Neuronal stem cell (in vitro differentiated cells): ENCODE measurements at regions not wholly inside any gene's neighbourhood (a gene's known extent, or its start where the extent isn't known, plus 50 kb on each side); places are given as distances from the start of the nearest gene placed in this dataset.

ENCODE experiments used
- DNase-seq: peaks from one replicate; pipeline ENCODE4 v3.0.0-alpha.2; 2013; ENCODE audit warnings: low spot score
- H2AFZ ChIP-seq: one replicate; pipeline ENCODE4 v1.6.1; 2013; ENCODE audit warnings: mild to moderate bottlenecking, low read length, inconsistent platforms
- H2AK5ac ChIP-seq: 2 replicates; pipeline ENCODE4 v1.6.1; 2013; ENCODE audit warnings: low read depth, mild to moderate bottlenecking, inconsistent platforms, low read length, moderate library complexity, mixed read lengths
- H2BK120ac ChIP-seq: 2 replicates; pipeline ENCODE4 v1.6.1; 2013; ENCODE audit warnings: low read depth, mild to moderate bottlenecking, inconsistent platforms, low read length, moderate library complexity, mixed read lengths
- H2BK12ac ChIP-seq: one replicate; pipeline ENCODE4 v1.6.1; 2013; ENCODE audit warnings: low read length, inconsistent platforms
- H2BK15ac ChIP-seq: 2 replicates; pipeline ENCODE4 v1.6.1; 2013; ENCODE audit warnings: mild to moderate bottlenecking, low read length, inconsistent platforms, mixed read lengths
- H2BK5ac ChIP-seq: one replicate; pipeline ENCODE4 v1.6.1; 2013; ENCODE audit warnings: inconsistent platforms, mild to moderate bottlenecking, low read length, moderate library complexity
- H3K14ac ChIP-seq: one replicate; pipeline ENCODE4 v1.6.1; 2013; ENCODE audit warnings: low read length, inconsistent platforms
- H3K18ac ChIP-seq: 2 replicates; pipeline ENCODE4 v1.6.1; 2013; ENCODE audit warnings: low read length, inconsistent platforms
- H3K23ac ChIP-seq: 2 replicates; pipeline ENCODE4 v1.6.1; 2013; ENCODE audit warnings: low read depth, mild to moderate bottlenecking, mixed read lengths, low read length, inconsistent platforms; ENCODE audit not compliant: poor library complexity
- H3K27ac ChIP-seq: replicated peaks from 3 replicates; pipeline ENCODE4 v1.5.1; 2013; ENCODE audit warnings: low read length, inconsistent platforms
- H3K27me3 ChIP-seq, 3 experiments: 2 replicates each; pipeline ENCODE4 v1.6.1; 2013; ENCODE audit warnings: low read length in 3 of 3, mild to moderate bottlenecking in 2 of 3, inconsistent platforms in 1 of 3, low read depth in 1 of 3, mixed read lengths in 1 of 3, moderate library complexity in 1 of 3; ENCODE audit not compliant: control insufficient read depth in 3 of 3, insufficient read depth in 3 of 3
- H3K36me3 ChIP-seq, 2 donors: replicated peaks in 1 of 2; 2 replicates each; pipeline ENCODE4 v1.6.1; 2013; ENCODE audit warnings: low read length in 2 of 2; ENCODE audit not compliant: control insufficient read depth in 2 of 2, insufficient read depth in 2 of 2
- H3K4ac ChIP-seq: 2 replicates; pipeline ENCODE4 v1.6.1; 2013; ENCODE audit warnings: inconsistent platforms, mild to moderate bottlenecking, low read length, moderate library complexity
- H3K4me1 ChIP-seq, 2 donors: 1 replicate in 1 of 2; 2 replicates in 1 of 2; pipeline ENCODE4 v1.6.1; 2013; ENCODE audit warnings: low read length in 2 of 2, low read depth in 1 of 2; ENCODE audit not compliant: control insufficient read depth in 2 of 2, insufficient read depth in 1 of 2
- H3K4me2 ChIP-seq: one replicate; pipeline ENCODE4 v1.6.1; 2013; ENCODE audit warnings: mild to moderate bottlenecking, low read length, inconsistent platforms; ENCODE audit not compliant: insufficient read depth, poor library complexity, severe bottlenecking
- H3K4me3 ChIP-seq, 2 donors: 2 replicates each; pipeline ENCODE4 v1.5.1; 2013; ENCODE audit warnings: low read length in 2 of 2, mild to moderate bottlenecking in 2 of 2, inconsistent platforms in 1 of 2, moderate library complexity in 1 of 2
- H3K79me1 ChIP-seq: one replicate; pipeline ENCODE4 v1.6.1; 2013; ENCODE audit warnings: low read depth, mild to moderate bottlenecking, inconsistent platforms, low read length, moderate library complexity
- H3K9ac ChIP-seq: one replicate; pipeline ENCODE4 v1.6.1; 2013; ENCODE audit warnings: mild to moderate bottlenecking, low read depth, low read length, inconsistent platforms; ENCODE audit not compliant: poor library complexity
- H3K9me3 ChIP-seq, 2 donors: replicated peaks in 1 of 2; 2 replicates each; pipeline versions ENCODE3 to v1.6.1; 2013; ENCODE audit warnings: low read length in 2 of 2, mild to moderate bottlenecking in 2 of 2, inconsistent platforms in 1 of 2, low read depth in 1 of 2, mixed read lengths in 1 of 2, moderate library complexity in 1 of 2; ENCODE audit not compliant: control insufficient read depth in 2 of 2, insufficient read depth in 1 of 2
- H4K8ac ChIP-seq: one replicate; pipeline ENCODE4 v1.6.1; 2013; ENCODE audit warnings: low read depth, mild to moderate bottlenecking, inconsistent platforms, low read length, moderate library complexity
- H4K91ac ChIP-seq: one replicate; pipeline ENCODE4 v1.6.1; 2013; ENCODE audit warnings: low read length, low read depth, mild to moderate bottlenecking, inconsistent platforms; ENCODE audit not compliant: poor library complexity
- WGBS, 2 donors: extraction: QIAGEN DNeasy Blood & Tissue Kit; methylation state at CpG; one replicate each; pipeline ENCODE4 v1.1.7; 2013; ENCODE audit warnings: missing lambda C conversion rate in 2 of 2, mixed read lengths in 1 of 2; ENCODE audit not compliant: insufficient read length in 2 of 2, insufficient replicate concordance in 1 of 2; ENCODE audit errors: extremely low coverage in 2 of 2; 5-methylcytosine and 5-hydroxymethylcytosine counted together

DNA sequence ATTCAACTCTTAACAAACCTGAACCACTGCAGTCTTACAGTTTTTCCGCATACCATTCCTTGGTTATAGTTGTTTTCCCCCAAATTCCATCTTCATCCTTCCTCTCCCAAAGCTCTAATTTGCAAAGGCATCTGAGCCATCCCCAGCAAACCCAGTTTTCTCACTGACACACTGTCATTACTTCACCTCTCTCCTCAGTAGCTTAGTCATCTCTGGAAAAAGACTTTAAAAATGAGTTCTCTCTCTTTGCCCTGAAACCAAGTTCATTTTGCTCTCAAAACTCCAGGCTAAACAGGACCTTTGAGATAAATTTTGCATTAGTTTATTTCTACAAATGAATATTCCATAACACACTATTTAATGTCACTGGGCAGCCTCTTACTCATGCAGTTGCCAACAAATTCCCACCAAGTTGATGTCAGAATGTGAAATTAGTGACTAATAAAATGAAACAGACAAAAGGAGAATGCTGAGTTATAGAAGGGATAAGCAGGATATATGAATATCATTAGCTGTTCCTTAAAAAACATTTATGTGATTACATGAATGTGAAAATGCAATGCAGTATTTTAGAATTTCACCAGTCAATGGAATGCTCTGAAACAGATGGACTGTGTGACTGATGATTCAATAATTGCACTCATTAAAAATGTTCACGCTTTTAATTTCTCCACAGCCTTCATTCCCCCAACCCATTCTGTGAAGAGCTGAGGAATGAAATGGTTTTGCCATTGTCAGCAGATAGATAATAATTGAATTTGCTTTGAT, 107.4 kb upstream of the DMAC1 start:
- Histone ChIP-seq H4K8ac (no peak overlapping the region), H3K27ac (no peak overlapping the region), H3K9me3 (no peaks in the 10 kb centered on the region), H3K9ac (no peak overlapping the region), H3K4ac (no peak overlapping the region), H3K18ac (no peak overlapping the region), H2BK12ac (no peak overlapping the region), H3K79me1 (no peaks in the 10 kb centered on the region), H3K4me1 (no peaks in the 10 kb centered on the region), H3K4me2 (no peak overlapping the region), H3K14ac (no peak overlapping the region), H2BK15ac (no peak overlapping the region), H2AFZ (no peak overlapping the region), H2BK5ac (no peak overlapping the region), H3K4me3 (no peak overlapping the region), H2BK120ac (no peak overlapping the region), H2AK5ac (no peak overlapping the region), H3K27me3 (no peaks in the 10 kb centered on the region), H3K23ac (no peak overlapping the region), H4K91ac (no peak overlapping the region), H3K36me3 (no peaks in the 10 kb centered on the region)
- no peak for DNase-seq
- no CpG with 5 or more reads among the region's 2 CpGs for WGBS, 2 donors

GRCh38 chr9:7901621-7902020, 102.0 kb upstream of the DMAC1 start:
- no peaks in the 10 kb centered on the region for H3K27me3 ChIP-seq
- H4K91ac ChIP-seq = no peak overlapping the region
- H2BK15ac ChIP-seq = no peak overlapping the region
- H2AK5ac ChIP-seq = no peak overlapping the region
- H2BK12ac ChIP-seq = no peak overlapping the region
- DNase-seq = no peak
- H3K27ac ChIP-seq = no peak overlapping the region
- H2BK5ac ChIP-seq = no peak overlapping the region
- H2AFZ ChIP-seq = no peak overlapping the region
- H3K36me3 ChIP-seq = no peaks in the 10 kb centered on the region
- no peak overlapping the region for H3K9ac ChIP-seq
- H3K79me1 ChIP-seq = no peaks in the 10 kb centered on the region
- WGBS, 2 donors = no CpG with 5 or more reads among the region's 4 CpGs
- H3K23ac ChIP-seq = no peak overlapping the region
- H3K4me3 ChIP-seq = no peak overlapping the region
- H3K4ac ChIP-seq = no peak overlapping the region
- no peak overlapping the region for H3K4me2 ChIP-seq
- H3K18ac ChIP-seq = no peak overlapping the region
- H3K9me3 ChIP-seq = no peaks in the 10 kb centered on the region
- H3K4me1 ChIP-seq = no peaks in the 10 kb centered on the region
- H3K14ac ChIP-seq = no peak overlapping the region
- H2BK120ac ChIP-seq = no peak overlapping the region
- H4K8ac ChIP-seq = no peak overlapping the region

GRCh38 chr9:7900541-7900940, 101.0 kb upstream of the DMAC1 start:
- Histone ChIP-seq H4K8ac (no peak overlapping the region), H3K79me1 (no peaks in the 10 kb centered on the region), H3K9me3 (no peaks in the 10 kb centered on the region), H3K18ac (no peak overlapping the region), H2BK12ac (no peak overlapping the region), H3K4me1 (no peaks in the 10 kb centered on the region), H3K27me3 (no peaks in the 10 kb centered on the region), H2AK5ac (no peak overlapping the region), H2BK5ac (no peak overlapping the region), H4K91ac (no peak overlapping the region), H2AFZ (no peak overlapping the region), H3K36me3 (no peaks in the 10 kb centered on the region), H3K4me3 (no peak overlapping the region), H3K9ac (no peak overlapping the region), H2BK15ac (no peak overlapping the region), H3K23ac (no peak overlapping the region), H3K14ac (no peak overlapping the region), H3K4me2 (no peak overlapping the region), H2BK120ac (no peak overlapping the region), H3K27ac (no peak overlapping the region), H3K4ac (no peak overlapping the region)
- no CpG with 5 or more reads among the region's 3 CpGs for WGBS, 2 donors
- no peak for DNase-seq

DNA sequence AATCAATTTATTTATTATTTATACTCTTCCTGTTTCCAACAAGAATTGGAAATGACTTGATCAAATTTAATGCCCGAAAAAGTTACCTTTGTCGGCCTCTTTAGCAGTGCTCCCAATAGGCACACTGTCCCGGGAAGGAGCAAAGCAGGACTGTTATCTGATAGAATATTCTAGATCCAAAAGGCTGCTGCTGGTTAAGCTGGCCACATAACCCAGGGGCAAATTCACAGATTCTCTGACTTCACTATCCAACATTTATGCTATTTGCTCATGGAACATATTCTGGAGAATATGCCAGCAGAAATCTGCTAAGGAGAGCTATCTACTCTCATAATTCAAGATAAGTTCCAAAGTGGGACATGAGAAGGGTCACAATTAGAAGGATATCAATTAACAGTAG, 100.2 kb upstream of the DMAC1 start:
- no CpG with 5 or more reads among the region's 3 CpGs for WGBS, 2 donors
- H3K79me1 ChIP-seq = no peaks in the 10 kb centered on the region
- no peak overlapping the region for H2BK15ac ChIP-seq
- H3K23ac ChIP-seq = no peak overlapping the region
- H3K27me3 ChIP-seq = no peaks in the 10 kb centered on the region
- no peak overlapping the region for H3K4me3 ChIP-seq
- H3K4ac ChIP-seq = no peak overlapping the region
- no peak overlapping the region for H2BK12ac ChIP-seq
- no peaks in the 10 kb centered on the region for H3K36me3 ChIP-seq
- no peak overlapping the region for H4K91ac ChIP-seq
- no peaks in the 10 kb centered on the region for H3K4me1 ChIP-seq
- no peak overlapping the region for H2BK5ac ChIP-seq
- no peaks in the 10 kb centered on the region for H3K9me3 ChIP-seq
- H3K18ac ChIP-seq = no peak overlapping the region
- no peak for DNase-seq
- no peak overlapping the region for H3K9ac ChIP-seq
- H3K27ac ChIP-seq = no peak overlapping the region
- H4K8ac ChIP-seq = no peak overlapping the region
- H3K14ac ChIP-seq = no peak overlapping the region
- no peak overlapping the region for H2AK5ac ChIP-seq
- no peak overlapping the region for H2AFZ ChIP-seq
- H2BK120ac ChIP-seq = no peak overlapping the region
- H3K4me2 ChIP-seq = no peak overlapping the region
